CD14-positive monocyte (primary cell): ENCODE measurements at regions not wholly inside any gene's neighbourhood (a gene's known extent, or its start where the extent isn't known, plus 50 kb on each side); places are given as distances from the start of the nearest gene placed in this dataset.

Experiments
- DNase-seq, 3 donors: peaks; one replicate each; pipeline ENCODE4 v3.0.0-alpha.2; 2011 to 2022
- H2AFZ ChIP-seq: 2 replicates; pipeline ENCODE4 v1.6.0; 2012; ENCODE audit warnings: mild to moderate bottlenecking, low read depth, low read length, inconsistent platforms; ENCODE audit not compliant: insufficient read depth, poor library complexity, severe bottlenecking
- H3K27ac ChIP-seq, 2 donors: 1 replicate in 1 of 2; 2 replicates in 1 of 2; pipeline ENCODE4 v1.5.1; 2012 to 2013; ENCODE audit warnings: low read length in 2 of 2, control low read depth in 1 of 2, inconsistent platforms in 1 of 2, low read depth in 1 of 2, mild to moderate bottlenecking in 1 of 2
- H3K27me3 ChIP-seq, 2 donors: one replicate each; pipeline versions ENCODE4 v1.6.0 to v1.6.1; 2011 to 2013; ENCODE audit warnings: low read length in 2 of 2; ENCODE audit not compliant: control insufficient read depth in 2 of 2, insufficient read depth in 2 of 2
- H3K36me3 ChIP-seq, 2 donors: replicated peaks in 1 of 2; 1 replicate in 1 of 2; 2 replicates in 1 of 2; pipeline versions ENCODE4 v1.5.1 to v1.6.1; 2012 to 2013; ENCODE audit warnings: low read length in 2 of 2, control low read depth in 1 of 2, inconsistent platforms in 1 of 2, mild to moderate bottlenecking in 1 of 2; ENCODE audit not compliant: insufficient read depth in 2 of 2, control insufficient read depth in 1 of 2
- H3K4me1 ChIP-seq, 2 donors: 1 replicate in 1 of 2; 2 replicates in 1 of 2; pipeline versions ENCODE4 v1.5.1 to v1.6.1; 2012 to 2013; ENCODE audit warnings: low read length in 2 of 2, control low read depth in 1 of 2, inconsistent platforms in 1 of 2, mild to moderate bottlenecking in 1 of 2, moderate library complexity in 1 of 2; ENCODE audit not compliant: insufficient read depth in 2 of 2, control insufficient read depth in 1 of 2
- H3K4me2 ChIP-seq: replicated peaks from 2 replicates; pipeline ENCODE3; 2012; ENCODE audit warnings: low read length, moderate library complexity, mild to moderate bottlenecking; ENCODE audit not compliant: poor library complexity, severe bottlenecking; ENCODE audit errors: extremely low read depth
- H3K4me3 ChIP-seq, 3 experiments: fragments of 200-600 bp in 1 of 3; sonication (generic) in 1 of 3; replicated peaks in 1 of 3; 1 replicate in 2 of 3; 2 replicates in 1 of 3; pipeline ENCODE4 v1.5.1; 2011 to 2013; ENCODE audit warnings: low read length in 3 of 3, mild to moderate bottlenecking in 3 of 3, control low read depth in 2 of 3, low read depth in 2 of 3, inconsistent platforms in 1 of 3, moderate library complexity in 1 of 3
- H3K79me2 ChIP-seq: 2 replicates; pipeline ENCODE4 v1.6.0; 2012; ENCODE audit warnings: mild to moderate bottlenecking, control low read depth, inconsistent platforms, low read length, moderate library complexity; ENCODE audit not compliant: insufficient read depth
- H3K9ac ChIP-seq: 2 replicates; pipeline ENCODE4 v1.6.0; 2017; ENCODE audit warnings: low read length, mild to moderate bottlenecking; ENCODE audit not compliant: insufficient read depth, poor library complexity, severe bottlenecking
- H3K9me3 ChIP-seq, 2 donors: replicated peaks in 1 of 2; 1 replicate in 1 of 2; 2 replicates in 1 of 2; pipeline versions ENCODE4 v1.5.1 to v1.6.1; 2012 to 2013; ENCODE audit warnings: low read length in 2 of 2, control low read depth in 1 of 2; ENCODE audit not compliant: control insufficient read depth in 1 of 2, insufficient read depth in 1 of 2
- H4K20me1 ChIP-seq: 2 replicates; pipeline ENCODE4 v1.6.0; 2012; ENCODE audit warnings: mild to moderate bottlenecking, low read length, control low read depth, moderate library complexity; ENCODE audit not compliant: insufficient read depth
- H3K27ac Mint-ChIP-seq, 7 donors: one replicate each; pipeline ENCODE4 v1.8.0; 2020; ENCODE audit warnings: mild to moderate bottlenecking in 7 of 7, mixed read lengths in 7 of 7, moderate library complexity in 6 of 7, inconsistent platforms in 2 of 7
- H3K27me3 Mint-ChIP-seq, 3 donors: one replicate each; pipeline ENCODE4 v1.8.0; 2021 to 2022; ENCODE audit warnings: low read depth in 3 of 3, mild to moderate bottlenecking in 3 of 3, mixed read lengths in 3 of 3, moderate library complexity in 3 of 3, inconsistent platforms in 1 of 3
- H3K36me3 Mint-ChIP-seq, 2 donors: one replicate each; pipeline ENCODE4 v1.8.0; 2020; ENCODE audit warnings: mixed read lengths in 2 of 2, inconsistent platforms in 1 of 2, mild to moderate bottlenecking in 1 of 2
- H3K4me1 Mint-ChIP-seq: one replicate; pipeline ENCODE4 v1.8.0; 2020; ENCODE audit warnings: mild to moderate bottlenecking, mixed read lengths
- H3K4me3 Mint-ChIP-seq, 2 donors: one replicate each; pipeline ENCODE4 v1.8.0; 2020; ENCODE audit warnings: mild to moderate bottlenecking in 2 of 2, mixed read lengths in 2 of 2, moderate library complexity in 1 of 2
- H3K9me3 Mint-ChIP-seq, 7 donors: one replicate each; pipeline ENCODE4 v1.8.0; 2020 to 2022; ENCODE audit warnings: mixed read lengths in 7 of 7, mild to moderate bottlenecking in 6 of 7, moderate library complexity in 6 of 7, inconsistent platforms in 2 of 7
- CTCF ChIP-seq: fragments of 200-600 bp; IDR thresholded peaks from one replicate; pipeline ENCODE4 v1.8.0; 2022; ENCODE audit warnings: antibody characterized with exemption, mild to moderate bottlenecking
- WGBS: methylation state at CpG from one replicate; pipeline ENCODE4 v1.1.5; 2013; ENCODE audit warnings: missing lambda C conversion rate; ENCODE audit not compliant: insufficient coverage; 5-methylcytosine and 5-hydroxymethylcytosine counted together
- intact Hi-C, 2 donors: fragments of 100-400 bp; cut with micrococcal nuclease; formaldehyde crosslinking; loops; one replicate each; pipeline versions ENCODE4 v1.15.0 to v1.15.1; 2023

GRCh38 chr15:69982037-69982436, 115.7 kb downstream of the TLE3 start:
- no peaks in the 10 kb centered on the region for H4K20me1 ChIP-seq
- no peak for TF ChIP-seq CTCF
- no peaks in the 10 kb centered on the region for H3K9me3 ChIP-seq
- intact Hi-C loops, result no loop called here
- H3K4me3 Mint-ChIP-seq, result peak overlapping the region in 1 of 2 donors; percentile 9
- WGBS, result 76% methylated on average over 2 of the region's 2 CpGs
- no peaks in the 10 kb centered on the region for H3K36me3 ChIP-seq
- H3K79me2 ChIP-seq, result no peaks in the 10 kb centered on the region
- H3K9ac ChIP-seq, result no peak overlapping the region
- H3K4me1 ChIP-seq, result no peaks in the 10 kb centered on the region
- H3K9me3 Mint-ChIP-seq, result no peaks in the 10 kb centered on the region
- H3K36me3 Mint-ChIP-seq, result no peaks in the 10 kb centered on the region
- H3K4me2 ChIP-seq, result no peak overlapping the region
- H3K27me3 Mint-ChIP-seq, result peaks cover 4 to 18% (median 12%) of the 10 kb centered on the region in 3 donors
- no peak overlapping the region for H3K27ac ChIP-seq
- DNase-seq, result no peak
- no peak overlapping the region for H3K4me3 ChIP-seq
- H2AFZ ChIP-seq, result no peak overlapping the region
- no peaks in the 10 kb centered on the region for H3K27me3 ChIP-seq
- H3K27ac Mint-ChIP-seq, result no peak overlapping the region
- H3K4me1 Mint-ChIP-seq, result no peaks in the 10 kb centered on the region

- H3K9me3 Mint-ChIP-seq, result no peaks in the 10 kb centered on the region
These were observed 113.9 kb downstream of the TLE3 start for GRCh38 chr15:69983696-69984265.

More at GRCh38 chr15:69983696-69984265, 113.9 kb downstream of the TLE3 start:
- 100% methylated on average over 2 of the region's 7 CpGs for WGBS
- Histone ChIP-seq H3K9ac (no peak overlapping the region), H3K4me1 (no peaks in the 10 kb centered on the region), H3K27me3 (no peaks in the 10 kb centered on the region), H3K27ac (no peak overlapping the region), H4K20me1 (no peaks in the 10 kb centered on the region), H3K4me2 (no peak overlapping the region), H3K4me3 (no peak overlapping the region), H3K9me3 (no peaks in the 10 kb centered on the region), H3K79me2 (no peaks in the 10 kb centered on the region), H2AFZ (no peak overlapping the region), H3K36me3 (no peaks in the 10 kb centered on the region)
- intact Hi-C loops, result no loop called here
- Mint-ChIP-seq H3K27ac (no peak overlapping the region), H3K4me3 (no peak overlapping the region), H3K27me3 (peaks cover 5 to 19% (median 14%) of the 10 kb centered on the region in 3 donors), H3K36me3 (no peaks in the 10 kb centered on the region), H3K4me1 (no peaks in the 10 kb centered on the region)
- TF ChIP-seq CTCF, result no peak
- peak in 1 of 3 donors; percentile 29 for DNase-seq
